ENCODE measurements at regions not wholly inside any gene's neighbourhood (a gene's known extent, or its start where the extent isn't known, plus 50 kb on each side); places are given as distances from the start of the nearest gene placed in this dataset.

DNA sequence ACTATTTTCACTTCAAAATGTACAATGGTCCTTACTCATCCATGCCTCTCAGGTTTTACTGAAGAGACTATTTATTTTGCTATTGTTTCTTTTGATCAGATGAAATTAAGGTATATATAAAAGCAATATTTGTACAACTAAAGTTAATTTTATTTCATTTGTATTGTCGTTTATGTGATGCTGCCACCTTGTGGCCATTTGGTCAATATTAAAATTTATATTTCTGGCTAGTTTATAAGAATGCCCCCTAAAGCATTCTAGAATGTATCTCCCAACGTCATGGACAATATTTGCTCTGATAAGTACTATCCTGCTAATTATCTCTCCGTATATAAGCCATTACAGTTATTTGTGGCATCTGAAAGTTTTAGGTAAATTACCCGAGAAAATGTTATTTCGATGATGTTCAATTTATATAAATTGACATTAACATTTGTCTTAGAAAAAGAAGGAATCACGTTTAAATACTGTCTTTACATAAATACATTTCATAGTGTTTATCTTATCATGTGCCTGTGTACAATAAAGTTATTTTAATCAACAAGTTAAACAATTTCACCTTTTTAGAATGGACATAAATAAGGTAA is 680.0 kb downstream of the TAF11L14 start:
- no peak for DNase-seq
- intact Hi-C loops (cut with micrococcal nuclease): loop anchor here (5.0 kb wide), 1 partner anchor 1097 kb away; the partner anchor contains the start of gene BASP1
- Histone ChIP-seq H3K36me3 (no peaks in the 10 kb centered on the region), H3K9me3 (replicated peaks) (no peaks in the 10 kb centered on the region), H3K4me3 (no peak overlapping the region), H3K27me3 (ENCODE audit: low read depth) (peaks cover 9% of the 10 kb centered on the region), H3K4me1 (no peaks in the 10 kb centered on the region), H3K27ac (replicated peaks) (no peak overlapping the region)
- TF ChIP-seq, protein P1, sequence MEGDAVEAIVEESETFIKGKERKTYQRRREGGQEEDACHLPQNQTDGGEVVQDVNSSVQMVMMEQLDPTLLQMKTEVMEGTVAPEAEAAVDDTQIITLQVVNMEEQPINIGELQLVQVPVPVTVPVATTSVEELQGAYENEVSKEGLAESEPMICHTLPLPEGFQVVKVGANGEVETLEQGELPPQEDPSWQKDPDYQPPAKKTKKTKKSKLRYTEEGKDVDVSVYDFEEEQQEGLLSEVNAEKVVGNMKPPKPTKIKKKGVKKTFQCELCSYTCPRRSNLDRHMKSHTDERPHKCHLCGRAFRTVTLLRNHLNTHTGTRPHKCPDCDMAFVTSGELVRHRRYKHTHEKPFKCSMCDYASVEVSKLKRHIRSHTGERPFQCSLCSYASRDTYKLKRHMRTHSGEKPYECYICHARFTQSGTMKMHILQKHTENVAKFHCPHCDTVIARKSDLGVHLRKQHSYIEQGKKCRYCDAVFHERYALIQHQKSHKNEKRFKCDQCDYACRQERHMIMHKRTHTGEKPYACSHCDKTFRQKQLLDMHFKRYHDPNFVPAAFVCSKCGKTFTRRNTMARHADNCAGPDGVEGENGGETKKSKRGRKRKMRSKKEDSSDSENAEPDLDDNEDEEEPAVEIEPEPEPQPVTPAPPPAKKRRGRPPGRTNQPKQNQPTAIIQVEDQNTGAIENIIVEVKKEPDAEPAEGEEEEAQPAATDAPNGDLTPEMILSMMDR (IDR thresholded peaks at IDR 0.05; ENCODE audit: borderline replicate concordance): peak; percentile 56

DNA sequence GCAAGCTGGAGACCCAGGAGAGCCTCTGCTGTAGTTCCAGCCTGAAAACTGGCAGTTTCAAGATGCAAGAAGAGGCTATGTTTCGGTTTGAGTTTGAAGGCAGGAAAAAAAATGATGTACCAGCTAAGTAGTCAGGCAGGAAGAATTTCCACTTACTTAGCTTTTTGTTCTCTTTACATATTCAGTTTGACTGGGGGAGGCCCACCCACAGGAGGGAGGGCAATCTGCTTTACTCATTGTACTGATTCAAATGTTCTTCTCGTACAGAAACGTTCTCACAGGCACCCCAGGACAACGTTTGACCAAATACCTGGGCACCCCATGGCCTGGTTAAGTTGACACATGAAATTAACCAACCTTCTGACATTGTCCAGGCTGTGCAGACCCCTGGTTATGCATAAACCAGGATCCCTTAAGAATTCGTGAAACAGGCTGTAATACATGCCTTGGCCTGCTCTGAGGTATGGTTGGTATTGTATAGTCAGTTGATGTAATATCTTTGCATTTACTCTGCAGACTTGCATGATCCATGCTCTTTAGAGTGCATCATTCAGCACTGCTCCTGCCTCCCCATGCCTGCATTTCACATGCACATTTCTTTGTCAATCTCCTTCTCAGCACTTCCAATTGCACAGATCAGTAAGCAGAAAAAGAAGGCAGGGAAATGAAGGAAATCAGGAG is 687.1 kb downstream of the TAF11L14 start:
- Histone ChIP-seq H3K27ac (replicated peaks) (no peak overlapping the region), H3K4me3 (no peak overlapping the region), H3K36me3 (no peaks in the 10 kb centered on the region), H3K9me3 (replicated peaks) (no peaks in the 10 kb centered on the region), H3K27me3 (ENCODE audit: low read depth) (peaks cover 4% of the 10 kb centered on the region), H3K4me1 (no peaks in the 10 kb centered on the region)
- DNase-seq: no peak
- intact Hi-C loops (cut with micrococcal nuclease): no loop called here
- TF ChIP-seq, protein P1 (IDR thresholded peaks at IDR 0.05; ENCODE audit: borderline replicate concordance): no peak

DNA sequence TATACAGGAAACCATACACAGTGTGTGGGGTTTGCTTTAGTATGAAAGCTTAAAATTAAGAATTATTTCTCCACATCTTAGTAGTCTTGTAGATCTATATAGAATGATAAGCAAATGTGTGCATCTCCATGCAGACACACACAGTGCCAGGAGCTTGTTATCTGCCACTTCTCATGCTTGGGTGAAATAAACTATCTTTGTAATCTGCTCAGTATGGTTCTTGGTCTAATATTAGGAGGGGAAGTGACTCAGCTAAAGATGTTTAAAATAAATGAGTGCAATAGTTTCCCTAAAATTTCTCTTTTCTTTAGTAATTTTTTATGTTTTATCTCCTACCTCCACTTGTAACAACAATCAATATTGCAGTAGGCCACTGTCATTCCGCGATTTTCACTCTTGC is 689.6 kb downstream of the TAF11L14 start:
- DNase-seq: no peak
- Histone ChIP-seq H3K4me3 (no peak overlapping the region), H3K27me3 (ENCODE audit: low read depth) (peaks cover 4% of the 10 kb centered on the region), H3K27ac (replicated peaks) (no peak overlapping the region), H3K36me3 (no peaks in the 10 kb centered on the region), H3K9me3 (replicated peaks) (no peaks in the 10 kb centered on the region), H3K4me1 (no peaks in the 10 kb centered on the region)
- intact Hi-C loops (cut with micrococcal nuclease): no loop called here
- TF ChIP-seq, protein P1 (IDR thresholded peaks at IDR 0.05; ENCODE audit: borderline replicate concordance): no peak

DNA sequence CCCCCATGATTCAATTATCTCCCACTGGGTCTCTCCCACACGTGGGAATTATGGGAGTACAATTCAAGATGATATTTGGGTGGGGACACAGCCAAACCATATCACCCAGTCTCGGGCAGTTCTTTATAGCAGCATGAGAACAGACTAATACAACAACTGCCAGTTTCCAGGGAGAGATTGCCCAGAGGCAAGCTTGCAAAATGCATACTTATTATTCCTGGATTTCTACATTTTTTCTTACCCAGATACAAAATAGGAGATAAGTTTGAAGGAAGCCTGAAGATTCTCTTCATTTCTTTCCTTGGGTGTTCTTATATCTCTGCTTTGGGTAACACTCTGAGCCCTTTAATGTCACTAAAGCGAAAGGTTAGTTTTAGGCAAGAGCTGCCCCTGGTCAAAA is 691.2 kb downstream of the TAF11L14 start:
- no peaks in the 10 kb centered on the region for H3K4me1 ChIP-seq
- H3K36me3 ChIP-seq: no peaks in the 10 kb centered on the region
- no peak overlapping the region for H3K4me3 ChIP-seq
- peaks cover 3% of the 10 kb centered on the region for H3K27me3 ChIP-seq (ENCODE audit: low read depth)
- TF ChIP-seq, protein P1 (IDR thresholded peaks at IDR 0.05; ENCODE audit: borderline replicate concordance): no peak
- H3K9me3 ChIP-seq (replicated peaks): no peaks in the 10 kb centered on the region
- intact Hi-C loops (cut with micrococcal nuclease): no loop called here
- H3K27ac ChIP-seq (replicated peaks): no peak overlapping the region
- DNase-seq: no peak

DNA sequence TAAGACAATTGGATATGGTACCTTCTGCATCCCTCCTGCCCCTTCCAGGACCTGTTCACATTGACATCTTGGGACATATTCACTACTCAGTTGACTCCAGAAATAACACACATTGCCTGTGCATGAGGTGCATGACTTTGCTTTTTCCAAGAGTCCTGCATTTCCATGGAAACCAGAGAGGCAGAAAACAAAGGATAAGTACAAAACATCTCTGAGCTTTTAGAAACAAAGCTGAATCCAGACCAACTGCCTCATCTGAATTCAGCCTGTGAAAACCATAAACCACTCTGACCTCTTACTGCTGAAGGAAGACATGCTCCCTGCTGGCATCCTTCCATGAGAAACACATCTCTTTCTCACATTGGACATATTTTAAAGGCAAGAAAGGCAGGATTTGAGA is 695.1 kb downstream of the TAF11L14 start:
- no peaks in the 10 kb centered on the region for H3K27me3 ChIP-seq (ENCODE audit: low read depth)
- H3K9me3 ChIP-seq (replicated peaks): peaks cover 23% of the 10 kb centered on the region
- intact Hi-C loops (cut with micrococcal nuclease): no loop called here
- no peak overlapping the region for H3K4me3 ChIP-seq
- TF ChIP-seq, protein P1 (IDR thresholded peaks at IDR 0.05; ENCODE audit: borderline replicate concordance): no peak
- no peak for DNase-seq
- H3K36me3 ChIP-seq: no peaks in the 10 kb centered on the region
- no peaks in the 10 kb centered on the region for H3K4me1 ChIP-seq
- H3K27ac ChIP-seq (replicated peaks): no peak overlapping the region

All from left ventricle myocardium inferior (tissue), 1 donor.